NCI-H446 treated with DMSO at 0.1 percent for 48 hours (cell line): ENCODE measurements at regions not wholly inside any gene's neighbourhood (a gene's known extent, or its start where the extent isn't known, plus 50 kb on each side); places are given as distances from the start of the nearest gene placed in this dataset.

ENCODE experiments used
- DNase-seq: peaks from one replicate; lab custom pipeline; 2025; lab: John Stamatoyannopoulos, UW

DNA sequence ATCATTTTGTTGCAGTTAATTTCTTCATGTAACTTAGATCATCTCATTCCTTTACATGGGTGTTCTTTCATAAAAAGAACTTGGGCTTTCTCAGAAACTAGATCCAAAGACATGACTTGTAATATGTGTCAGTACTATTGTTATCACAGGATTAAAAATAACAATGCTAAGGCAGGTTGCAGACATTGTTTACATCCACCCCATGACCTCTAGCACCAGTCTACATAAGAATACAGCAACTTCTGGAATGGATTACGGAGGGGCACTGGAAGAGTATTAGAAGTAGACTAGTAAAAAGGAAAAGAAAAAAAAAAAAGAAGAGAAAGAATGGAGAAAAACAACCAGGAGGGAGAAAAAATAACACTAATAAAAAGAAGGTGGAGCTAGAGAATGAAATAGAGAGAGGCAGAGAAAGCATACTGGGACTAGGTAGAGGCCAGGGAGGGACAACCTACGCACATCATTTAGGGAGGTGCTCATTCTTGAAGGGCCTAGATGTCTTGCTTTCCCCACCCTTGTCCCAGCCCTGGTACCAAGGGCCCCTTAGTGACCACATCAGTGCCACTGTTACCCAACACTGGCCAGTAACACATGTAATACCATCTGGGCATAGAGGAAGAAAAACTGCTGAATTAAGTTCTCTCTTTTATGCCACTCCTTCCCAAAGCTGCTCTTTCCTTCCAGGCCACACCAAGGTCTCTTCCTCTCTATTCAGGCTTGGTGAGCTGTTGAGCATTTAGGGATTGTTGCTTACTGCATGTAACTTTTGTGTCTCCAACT, 70.6 kb upstream of the KLF7 start:
- no peak for DNase-seq

GRCh38 chr2:207238831-207239701, 73.3 kb upstream of the KLF7 start:
- DNase-seq: no peak

GRCh38 chr2:207239754-207240494, 74.2 kb upstream of the KLF7 start:
- no peak for DNase-seq

- DNase-seq: no peak
Measured at GRCh38 chr2:207240649-207241048, 74.9 kb upstream of the KLF7 start.

DNA sequence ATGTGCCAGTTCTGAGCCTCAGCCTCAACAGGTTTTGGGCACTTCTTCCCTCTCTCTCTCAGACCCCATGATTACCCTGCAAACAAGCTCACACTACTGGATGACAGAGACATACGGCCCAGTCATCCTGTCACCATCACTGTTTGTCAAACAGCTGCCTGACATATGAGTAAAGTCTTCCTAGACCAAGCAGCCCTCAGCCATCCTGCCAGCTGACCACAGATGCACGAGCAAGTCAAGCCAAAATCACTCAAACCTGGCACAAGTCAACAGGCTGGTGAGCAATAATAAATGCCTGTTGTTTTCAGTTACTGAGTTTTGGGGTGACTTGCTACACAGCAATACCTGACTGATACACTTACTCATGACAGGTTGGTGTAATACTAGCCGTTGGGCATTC, 75.5 kb upstream of the KLF7 start:
- DNase-seq: no peak

DNA sequence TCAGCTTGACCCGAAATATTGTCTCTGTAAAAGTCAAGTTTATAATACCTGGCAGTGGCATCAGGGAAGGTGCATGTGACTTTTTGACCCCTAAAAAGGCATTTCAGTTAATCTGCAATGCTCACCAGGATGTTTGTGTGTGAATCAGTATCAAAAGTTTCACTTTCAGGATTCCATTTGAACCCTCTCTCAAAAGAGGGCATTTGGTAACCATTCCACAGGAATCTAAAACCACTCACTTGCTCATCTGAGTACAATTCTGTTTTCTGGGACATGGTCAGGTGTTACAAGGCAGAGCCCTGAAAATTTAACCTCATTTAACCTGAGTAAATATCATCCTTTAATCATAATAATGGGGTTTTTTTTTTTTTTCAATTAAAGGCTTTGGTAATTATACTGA, 77.9 kb upstream of the KLF7 start:
- DNase-seq: no peak

- DNase-seq: no peak
Measured at GRCh38 chr2:207244971-207245925, 79.5 kb upstream of the KLF7 start.

GRCh38 chr2:207248702-207249377, 83.1 kb upstream of the KLF7 start:
- DNase-seq: no peak

- no peak for DNase-seq
Measured at GRCh38 chr2:207251022-207251421, 85.3 kb upstream of the KLF7 start.

- no peak for DNase-seq
Measured at GRCh38 chr2:207251573-207252192, 85.9 kb upstream of the KLF7 start.

DNA sequence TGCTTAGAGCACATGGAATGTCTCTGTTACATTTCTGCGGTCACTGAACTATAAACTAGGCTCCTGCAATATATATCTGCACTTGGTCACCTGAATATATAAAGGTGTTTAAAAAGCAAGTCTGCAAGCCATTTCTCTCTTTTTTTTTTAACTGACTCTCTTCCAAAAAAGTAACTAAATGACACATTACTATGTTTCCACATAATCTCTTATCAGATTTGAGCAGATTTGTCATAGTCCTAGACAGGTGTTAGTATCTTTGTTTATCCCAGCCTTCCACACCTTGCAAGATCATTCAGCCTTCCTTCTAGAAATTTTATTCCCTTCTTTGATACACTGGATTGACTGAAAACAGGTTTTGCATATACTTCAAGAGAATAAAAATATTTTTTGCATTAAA, 86.7 kb upstream of the KLF7 start:
- no peak for DNase-seq

GRCh38 chr2:207252979-207253645, 87.4 kb upstream of the KLF7 start:
- DNase-seq: peak; percentile 87

- DNase-seq: no peak
Measured at GRCh38 chr2:207253666-207254345, 88.1 kb upstream of the KLF7 start.

DNA sequence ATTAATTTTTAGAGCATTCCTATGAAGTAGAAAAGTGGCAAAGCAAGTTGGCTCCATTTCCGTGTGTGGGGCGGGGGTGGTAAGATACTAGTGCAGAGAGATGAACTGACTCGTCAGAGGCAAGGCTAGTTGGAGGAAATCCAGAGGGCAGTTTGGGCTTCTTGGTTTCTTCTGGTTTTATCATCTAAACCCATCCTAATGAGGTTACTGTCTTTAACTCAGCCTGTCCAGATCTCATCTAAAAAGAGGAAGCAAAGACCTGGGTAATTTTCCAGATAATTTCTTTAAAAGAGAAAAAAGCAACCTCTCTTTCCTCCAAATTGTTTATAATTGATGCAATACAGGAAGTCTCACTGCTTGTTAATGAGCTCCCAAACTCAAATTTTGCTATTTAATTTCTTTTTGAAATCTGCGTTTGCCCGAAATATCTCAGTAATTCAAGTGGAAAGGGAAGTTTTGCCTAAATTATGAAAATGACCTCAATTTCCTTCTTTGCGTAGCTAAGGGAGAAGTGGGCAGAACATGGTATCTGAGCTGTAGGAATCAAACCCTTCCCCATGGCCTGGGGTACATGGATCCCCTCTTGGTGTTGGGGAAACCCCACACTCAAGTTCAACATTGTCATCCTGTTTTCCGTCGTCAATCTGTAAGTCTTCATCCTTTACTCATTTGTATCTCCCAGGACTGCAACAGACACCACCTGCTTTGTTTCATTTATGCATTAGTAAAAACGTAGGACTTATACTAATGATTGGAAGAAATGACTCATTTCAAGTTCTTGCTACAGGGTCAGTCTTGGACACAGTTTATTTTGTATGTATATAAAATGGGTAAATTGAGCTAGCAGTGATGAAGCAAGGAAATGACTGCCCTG, 89.1 kb upstream of the KLF7 start:
- no peak for DNase-seq

DNA sequence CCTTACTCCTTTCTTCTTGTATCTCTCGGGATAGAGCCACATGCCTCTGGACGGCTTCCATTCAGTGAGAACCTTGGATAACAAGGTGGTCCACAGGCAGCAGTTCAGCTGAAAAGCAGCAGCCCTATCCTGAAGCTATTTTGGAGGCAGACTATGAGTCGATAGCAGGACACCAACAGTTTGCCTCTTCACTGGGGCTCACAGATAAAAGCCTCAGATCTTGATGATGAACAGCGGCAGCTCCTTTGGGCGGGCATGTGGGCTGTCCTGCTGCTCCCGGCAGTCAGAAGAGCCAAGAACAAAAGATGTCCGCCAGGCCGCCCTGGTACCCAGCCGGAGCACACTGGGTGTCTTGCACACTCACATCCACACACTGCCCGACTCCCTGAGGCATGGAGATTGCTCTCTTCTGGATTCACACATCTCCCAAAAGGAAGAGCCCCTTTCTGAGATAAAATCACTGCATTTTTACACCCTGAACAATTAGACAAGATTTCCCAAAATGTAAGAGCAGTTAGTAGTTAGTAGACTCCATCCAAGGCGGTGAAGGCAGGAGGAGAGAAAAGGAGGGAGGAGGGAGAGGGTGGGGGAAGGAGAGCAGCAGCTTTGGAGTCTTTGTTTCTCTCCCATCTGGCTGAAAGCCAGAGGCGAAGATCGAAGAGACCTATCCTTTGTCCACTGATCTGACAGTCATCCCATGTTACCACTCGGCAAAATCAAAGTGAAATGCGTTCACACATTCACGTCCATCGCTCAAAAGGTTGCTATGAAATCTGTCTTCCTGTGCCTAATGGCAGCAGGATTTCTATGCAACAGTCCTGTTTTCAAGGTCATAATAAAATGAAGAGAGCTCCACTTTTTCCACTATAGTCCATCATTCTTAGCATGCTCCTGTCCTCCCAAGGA, 90.1 kb upstream of the KLF7 start:
- no peak for DNase-seq

- peak; percentile 61 for DNase-seq
Measured at GRCh38 chr2:207256476-207257207, 90.9 kb upstream of the KLF7 start.
